Ishikawa (cell line): ENCODE measurements at regions not wholly inside any gene's neighbourhood (a gene's known extent, or its start where the extent isn't known, plus 50 kb on each side); places are given as distances from the start of the nearest gene placed in this dataset.

Experiments
- CEBPB ChIP-seq: IDR thresholded peaks from 2 replicates; pipeline ENCODE4 v1.6.1; 2012
- EP300 ChIP-seq: IDR thresholded peaks from 2 replicates; pipeline ENCODE4 v1.6.1; 2012; ENCODE audit warnings: borderline replicate concordance
- FOXM1 ChIP-seq: IDR thresholded peaks from 2 replicates; pipeline ENCODE4 v1.6.1; 2012; ENCODE audit warnings: low read depth, borderline replicate concordance
- MAX ChIP-seq: IDR thresholded peaks from 2 replicates; pipeline ENCODE4 v1.6.1; 2012
- NFIC ChIP-seq: IDR thresholded peaks from 2 replicates; pipeline ENCODE4 v1.6.1; 2012
- REST ChIP-seq: IDR thresholded peaks from 2 replicates; pipeline ENCODE4 v1.6.1; 2012; ENCODE audit warnings: low read depth, mild to moderate bottlenecking
- TAF1 ChIP-seq: IDR thresholded peaks from 2 replicates; pipeline ENCODE4 v1.6.1; 2012; ENCODE audit warnings: low read depth, mild to moderate bottlenecking
- TEAD4 ChIP-seq: IDR thresholded peaks from 2 replicates; pipeline ENCODE4 v1.6.1; 2012
- YY1 ChIP-seq: IDR thresholded peaks from 2 replicates; pipeline ENCODE4 v1.6.1; 2012; ENCODE audit warnings: low read depth

- no peak for TF ChIP-seq CEBPB
- TF ChIP-seq REST = no peak
- no peak for TF ChIP-seq TEAD4
- TF ChIP-seq MAX = no peak
- no peak for TF ChIP-seq EP300
- no peak for TF ChIP-seq YY1
- no peak for TF ChIP-seq NFIC
- no peak for TF ChIP-seq FOXM1
- TF ChIP-seq TAF1 = no peak
These were observed 1348.0 kb downstream of the ADGRL3 start for GRCh38 chr4:62548108-62548524.
